Gastroesophageal sphincter (tissue), 4 donors: ENCODE measurements at regions not wholly inside any gene's neighbourhood (a gene's known extent, or its start where the extent isn't known, plus 50 kb on each side); places are given as distances from the start of the nearest gene placed in this dataset.

Source experiments
- ATAC-seq: fragments of 150-250 bp; one replicate; pipeline ENCODE4 v1.9.1; 2016; ENCODE audit warnings: mild to moderate bottlenecking, moderate library complexity
- H3K27ac ChIP-seq, 4 donors: fragments of 200-600 bp; sonication (generic) in 3 of 4; 1 replicate in 3 of 4; 2 replicates in 1 of 4; pipeline ENCODE4 v1.5.1; 2016 to 2019
- H3K27me3 ChIP-seq: fragments of 200-600 bp; sonication (generic); one replicate; pipeline ENCODE4 v1.5.1; 2019
- H3K36me3 ChIP-seq, 2 donors: fragments of 200-600 bp; sonication (generic); one replicate each; pipeline ENCODE4 v1.5.1; 2019; ENCODE audit warnings: control low read depth in 1 of 2
- H3K4me1 ChIP-seq, 3 donors: fragments of 200-600 bp; sonication (generic); 1 replicate in 2 of 3; 2 replicates in 1 of 3; pipeline ENCODE4 v1.5.1; 2016 to 2019; ENCODE audit warnings: control low read depth in 2 of 3
- H3K4me3 ChIP-seq, 2 donors: fragments of 200-600 bp; sonication (generic); one replicate each; pipeline ENCODE4 v1.5.1; 2019; ENCODE audit warnings: mild to moderate bottlenecking in 1 of 2, moderate library complexity in 1 of 2
- H3K9me3 ChIP-seq, 3 donors: fragments of 200-600 bp; sonication (generic); one replicate each; pipeline ENCODE4 v1.5.1; 2017 to 2019; ENCODE audit warnings: control low read depth in 2 of 3
- CTCF ChIP-seq, 4 experiments: fragments of 200-600 bp in 2 of 4; fragments of 450-650 bp in 2 of 4; sonication (generic) in 1 of 4; IDR thresholded peaks; one replicate each; pipeline ENCODE4 v1.5.1; 2017 to 2019; ENCODE audit warnings: antibody characterized with exemption in 4 of 4, mild to moderate bottlenecking in 2 of 4, moderate library complexity in 2 of 4
- EP300 ChIP-seq: sonication (generic); formaldehyde crosslinking; IDR thresholded peaks from one replicate; pipeline ENCODE4 v1.6.1; 2017; ENCODE audit warnings: antibody characterized with exemption, mild to moderate bottlenecking
- POLR2A ChIP-seq, 2 donors: fragments of 450-650 bp; IDR thresholded peaks; one replicate each; pipeline ENCODE4 v1.6.1; 2017; ENCODE audit warnings: antibody characterized with exemption in 2 of 2, mild to moderate bottlenecking in 2 of 2, moderate library complexity in 1 of 2
- POLR2AphosphoS5 ChIP-seq: sonication (generic); formaldehyde crosslinking; IDR thresholded peaks from one replicate; pipeline ENCODE4 v1.6.1; 2017; ENCODE audit warnings: antibody characterized with exemption
- WGBS, 2 donors: methylation state at CpG; one replicate each; pipeline ENCODE4 v1.1.5; 2018; ENCODE audit warnings: low coverage in 1 of 2; 5-methylcytosine and 5-hydroxymethylcytosine counted together

DNA sequence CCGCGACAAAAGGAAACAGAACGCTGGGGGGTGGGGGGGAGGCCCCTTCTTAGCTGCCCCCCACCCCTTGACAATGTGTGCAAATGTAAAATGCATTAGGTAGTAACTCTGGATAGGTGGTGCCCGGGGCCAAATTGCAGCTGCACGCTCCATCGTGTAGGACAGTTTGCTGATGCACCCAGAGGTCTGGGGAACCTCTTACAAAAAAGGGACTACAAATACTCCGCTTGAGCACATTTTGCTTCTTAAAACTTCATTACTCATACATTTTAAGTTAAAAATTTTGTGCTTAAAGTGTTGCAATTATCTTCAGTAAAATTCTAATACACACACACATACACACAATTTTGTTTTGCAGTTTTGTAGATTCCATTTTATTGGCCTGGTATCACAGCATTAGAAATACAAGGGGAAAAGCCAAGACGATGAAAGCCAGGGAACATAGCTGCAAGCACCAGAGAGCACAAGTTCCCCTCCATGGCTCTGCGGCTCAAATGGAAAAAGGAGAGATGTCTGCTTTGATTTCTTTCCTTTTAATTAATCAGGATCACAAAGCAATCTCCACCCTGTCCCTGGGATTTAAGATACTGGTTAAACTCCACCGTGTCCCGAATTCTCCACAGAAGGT lies 582.1 kb downstream of the ZEB2 start:
- H3K27me3 ChIP-seq = peaks cover 18% of the 10 kb centered on the region
- H3K4me3 ChIP-seq = peak overlapping the region; percentile 25 to 61
- WGBS, 2 donors = 35 to 54% methylated on average over 8 to 10 of the region's 11 CpGs
- ATAC-seq = no peak
- no peaks in the 10 kb centered on the region for H3K36me3 ChIP-seq
- TF ChIP-seq POLR2AphosphoS5 = no peak
- no peak for TF ChIP-seq CTCF (IDR thresholded peaks at IDR 0.05)
- TF ChIP-seq POLR2A (IDR thresholded peaks at IDR 0.05) = no peak
- no peak for TF ChIP-seq EP300
- peak overlapping the region in 3 of 4 donors; percentile 68 to 83 (median 76) for H3K27ac ChIP-seq
- no peaks in the 10 kb centered on the region for H3K9me3 ChIP-seq
- peaks cover 0 to 28% (median 0%) of the 10 kb centered on the region in 3 donors for H3K4me1 ChIP-seq

- WGBS, 2 donors = 2% methylated on average over 8 to 9 of the region's 108 CpGs
- H3K4me3 ChIP-seq = peak overlapping the region; percentile 25 to 61
- no peaks in the 10 kb centered on the region for H3K36me3 ChIP-seq
- peaks cover 18% of the 10 kb centered on the region for H3K27me3 ChIP-seq
- peak overlapping the region in 3 of 4 donors; percentile 68 to 83 (median 76) for H3K27ac ChIP-seq
- no peaks in the 10 kb centered on the region for H3K9me3 ChIP-seq
- H3K4me1 ChIP-seq = peaks cover 0 to 28% (median 0%) of the 10 kb centered on the region in 3 donors
- TF ChIP-seq CTCF (IDR thresholded peaks at IDR 0.05) (no peak), POLR2A (IDR thresholded peaks at IDR 0.05) (no peak), EP300 (no peak), POLR2AphosphoS5 (no peak)
- ATAC-seq = peak; percentile 31
These were observed 582.8 kb downstream of the ZEB2 start for GRCh38 chr2:143936848-143937722.

- Histone ChIP-seq H3K36me3 (no peaks in the 10 kb centered on the region), H3K9me3 (no peaks in the 10 kb centered on the region), H3K4me3 (peak overlapping the region; percentile 25 to 61), H3K4me1 (peaks cover 0 to 28% (median 0%) of the 10 kb centered on the region in 3 donors), H3K27ac (peak overlapping the region in 3 of 4 donors; percentile 68 to 83 (median 76)), H3K27me3 (peaks cover 18% of the 10 kb centered on the region)
- ATAC-seq = no peak
- WGBS, 2 donors = 22 to 24% methylated on average over 8 to 10 of the region's 14 CpGs
- no peak for TF ChIP-seq EP300
- TF ChIP-seq POLR2A (IDR thresholded peaks at IDR 0.05) = no peak
- TF ChIP-seq CTCF (IDR thresholded peaks at IDR 0.05) = no peak
- TF ChIP-seq POLR2AphosphoS5 = no peak
These were observed 583.4 kb downstream of the ZEB2 start for GRCh38 chr2:143936538-143936847.

DNA sequence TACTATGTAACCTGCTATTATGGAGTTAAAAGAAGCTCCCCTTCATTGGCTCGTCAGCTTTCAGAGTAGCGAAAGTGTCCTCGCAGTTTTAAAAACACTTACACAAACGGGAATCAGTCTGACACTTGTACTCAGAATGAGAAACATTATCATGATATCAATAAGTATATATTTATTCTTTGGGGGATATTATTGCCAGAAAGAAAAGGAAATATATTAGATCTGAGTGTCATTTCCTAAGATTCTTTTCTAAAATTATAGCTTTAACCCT lies 584.5 kb downstream of the ZEB2 start:
- peaks cover 0 to 26% (median 0%) of the 10 kb centered on the region in 3 donors for H3K4me1 ChIP-seq
- 61 to 87% methylated on average over 4 of the region's 4 CpGs for WGBS, 2 donors
- no peak overlapping the region for H3K4me3 ChIP-seq
- H3K9me3 ChIP-seq = no peaks in the 10 kb centered on the region
- ATAC-seq = no peak
- TF ChIP-seq POLR2AphosphoS5 (no peak), POLR2A (IDR thresholded peaks at IDR 0.05) (no peak), EP300 (no peak), CTCF (IDR thresholded peaks at IDR 0.05) (no peak)
- H3K27me3 ChIP-seq = peaks cover 18% of the 10 kb centered on the region
- H3K36me3 ChIP-seq = no peaks in the 10 kb centered on the region
- H3K27ac ChIP-seq = peak overlapping the region in 2 of 4 donors; percentile 76 to 83
